GM19455 (cell line): ENCODE measurements at regions not wholly inside any gene's neighbourhood (a gene's known extent, or its start where the extent isn't known, plus 50 kb on each side); places are given as distances from the start of the nearest gene placed in this dataset.

Source experiments
- ATAC-seq: cut with Tn5 transposase; IDR thresholded peaks from one replicate; pipeline ENCODE4 v1.9.1; 2021; ENCODE audit not compliant: unreplicated experiment

DNA sequence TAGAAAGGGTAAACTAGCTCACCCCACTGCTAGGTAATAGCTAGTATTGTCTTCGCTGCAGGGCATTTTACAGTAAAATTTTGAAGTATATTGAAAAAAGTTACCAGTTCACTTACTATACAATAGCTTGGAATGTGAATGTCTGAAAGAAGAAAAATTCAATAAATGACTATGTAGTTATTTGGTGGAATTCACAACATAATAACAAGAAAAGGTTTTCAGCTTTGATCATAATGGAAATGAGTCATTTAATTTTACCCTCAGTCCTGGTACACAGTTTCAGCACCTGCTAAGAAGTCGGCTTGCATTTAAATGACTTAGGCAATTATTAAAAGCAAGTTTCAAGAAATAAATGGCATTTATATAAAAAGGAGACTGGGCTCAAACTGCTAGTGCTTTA lies 90.4 kb downstream of the NUP35 start:
- peak; percentile 72 for ATAC-seq

GRCh38 chr2:183215917-183216316 lies 91.7 kb downstream of the NUP35 start:
- no peak for ATAC-seq

GRCh38 chr2:183219888-183220287 lies 95.6 kb downstream of the NUP35 start:
- no peak for ATAC-seq

- no peak for ATAC-seq
These were observed 98.5 kb downstream of the NUP35 start for GRCh38 chr2:183222751-183223150.

GRCh38 chr2:183224948-183225347 lies 100.7 kb downstream of the NUP35 start:
- ATAC-seq, result no peak

- no peak for ATAC-seq
These were observed 102.9 kb downstream of the NUP35 start for GRCh38 chr2:183227176-183227575.

DNA sequence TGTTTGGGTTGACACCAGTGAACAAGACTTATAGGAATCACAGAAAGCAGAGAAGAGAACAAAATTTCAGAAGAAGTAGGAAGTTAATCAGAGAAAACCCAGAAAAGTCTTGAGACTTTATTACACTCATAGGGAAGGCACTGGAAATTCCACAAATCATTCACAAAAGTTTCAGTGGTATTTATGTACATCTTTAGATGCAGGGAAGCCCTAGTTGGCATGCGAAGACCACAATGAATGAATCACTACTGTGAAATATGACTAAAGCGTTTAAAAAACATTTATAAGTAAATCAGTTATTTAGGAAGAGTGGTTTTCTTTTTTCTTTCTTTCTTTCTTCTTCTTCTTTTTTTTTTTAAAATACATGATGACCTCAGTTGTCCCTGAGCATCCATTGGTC lies 105.1 kb downstream of the NUP35 start:
- ATAC-seq, result no peak

GRCh38 chr2:183232161-183232865 lies 108.1 kb downstream of the NUP35 start:
- no peak for ATAC-seq

- no peak for ATAC-seq
These were observed 118.7 kb downstream of the NUP35 start for GRCh38 chr2:183242937-183243336.

DNA sequence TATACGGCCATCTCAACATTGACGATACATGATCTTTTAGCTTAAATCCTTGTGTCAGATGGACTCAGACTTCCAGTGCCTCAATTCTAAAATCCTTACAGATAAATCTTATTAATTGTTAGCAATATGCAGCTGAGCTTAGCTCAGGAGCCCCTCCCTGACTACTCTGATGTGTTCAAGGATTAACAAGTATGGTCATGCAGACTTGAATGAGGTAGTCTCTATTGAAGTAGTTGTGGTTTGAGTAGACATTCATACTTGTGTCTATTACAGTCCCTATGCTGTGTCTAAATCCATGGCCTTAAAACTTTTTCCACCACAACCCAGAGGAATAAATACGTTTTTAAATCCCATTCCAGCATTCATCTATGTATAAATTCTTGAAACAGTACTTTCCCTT lies 119.5 kb downstream of the NUP35 start:
- ATAC-seq, result no peak

GRCh38 chr2:183244300-183244844 lies 120.1 kb downstream of the NUP35 start:
- no peak for ATAC-seq

DNA sequence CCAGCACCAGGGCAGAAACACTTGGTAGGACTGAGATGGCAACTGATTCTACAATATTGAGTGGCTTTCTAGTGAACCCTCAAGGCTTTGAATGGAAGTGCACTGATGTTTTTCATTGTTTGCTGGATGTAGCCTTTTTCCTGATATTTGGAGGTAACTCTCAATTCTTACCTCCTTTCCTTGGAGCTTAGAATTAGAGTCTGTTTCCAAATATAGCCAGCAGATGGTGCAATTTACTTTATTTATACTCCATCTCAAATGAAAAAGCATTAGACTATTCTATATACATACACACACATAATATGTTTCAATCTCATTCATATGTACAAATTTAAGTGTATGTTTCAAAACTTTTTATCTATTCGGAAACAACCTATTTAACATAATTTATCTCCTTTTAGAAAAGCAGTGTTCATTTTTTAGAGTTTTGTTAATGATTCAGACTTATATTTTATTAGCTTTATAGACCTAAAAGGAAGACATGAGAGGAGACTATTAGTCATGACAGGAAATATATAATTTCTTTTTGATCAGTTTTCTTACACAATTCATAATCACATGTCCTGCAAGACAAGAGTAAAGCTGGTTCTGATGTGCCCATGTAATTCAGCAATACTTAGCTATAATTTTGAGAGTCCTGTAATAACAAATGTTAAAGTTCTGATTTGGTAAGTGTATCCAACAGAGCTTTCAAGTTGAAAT lies 124.8 kb downstream of the NUP35 start:
- peak; percentile 61 for ATAC-seq

DNA sequence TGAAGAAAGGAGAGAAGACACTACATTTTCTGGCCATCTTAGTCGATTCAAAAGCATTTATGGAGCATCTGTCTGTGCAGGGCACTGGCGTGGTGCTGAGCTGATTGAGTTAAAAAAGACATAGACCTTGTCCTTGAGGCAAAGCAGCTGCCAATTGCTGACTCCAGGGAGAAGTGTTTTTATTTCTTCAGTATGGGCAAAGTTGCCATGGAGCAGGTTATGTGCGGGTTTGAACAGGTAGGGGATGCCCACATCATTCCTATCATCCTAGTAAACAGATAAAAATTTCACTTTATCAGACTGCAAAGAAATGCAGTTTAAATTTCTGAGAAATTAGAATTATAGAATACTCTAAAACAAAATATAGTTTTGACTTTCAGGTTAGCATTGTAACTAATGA lies 125.8 kb downstream of the NUP35 start:
- ATAC-seq, result no peak

GRCh38 chr2:183250472-183250871 lies 126.2 kb downstream of the NUP35 start:
- ATAC-seq, result no peak

DNA sequence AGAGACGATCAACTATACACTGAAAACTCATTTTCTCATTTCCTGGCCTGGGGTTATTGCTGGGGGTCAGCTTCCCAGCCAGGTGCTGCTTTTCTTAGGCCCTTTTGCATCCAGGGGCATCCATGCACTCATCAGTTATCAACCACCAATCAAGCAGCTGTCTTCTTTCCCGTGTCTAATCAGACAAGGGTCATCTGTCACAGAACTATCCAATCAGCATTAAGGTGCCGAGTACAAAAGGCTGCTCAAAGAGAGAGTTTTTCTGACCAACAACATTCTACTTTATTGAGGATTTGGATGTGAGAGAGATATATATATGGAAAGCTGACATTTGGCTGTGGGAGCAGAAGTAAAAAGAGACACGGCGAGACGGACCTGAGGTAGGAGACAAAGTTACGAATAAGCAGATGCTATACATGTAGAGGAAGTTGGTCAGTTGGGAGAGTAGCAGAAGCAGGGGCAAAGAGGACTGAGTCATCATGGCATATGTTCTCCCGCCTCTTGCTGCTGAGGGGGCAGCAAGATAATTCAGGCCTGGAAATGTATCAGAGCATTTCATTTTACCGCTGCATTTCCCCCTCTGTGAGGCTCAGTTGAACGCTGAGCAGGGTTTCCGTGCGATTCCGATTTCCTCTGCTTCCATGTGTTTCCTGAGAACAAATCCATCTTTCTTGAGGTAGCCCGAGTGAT lies 129.3 kb downstream of the NUP35 start:
- ATAC-seq, result no peak

- ATAC-seq, result no peak
These were observed 131.2 kb downstream of the NUP35 start for GRCh38 chr2:183255411-183255810.

- ATAC-seq, result no peak
These were observed 135.7 kb downstream of the NUP35 start for GRCh38 chr2:183259921-183260320.

DNA sequence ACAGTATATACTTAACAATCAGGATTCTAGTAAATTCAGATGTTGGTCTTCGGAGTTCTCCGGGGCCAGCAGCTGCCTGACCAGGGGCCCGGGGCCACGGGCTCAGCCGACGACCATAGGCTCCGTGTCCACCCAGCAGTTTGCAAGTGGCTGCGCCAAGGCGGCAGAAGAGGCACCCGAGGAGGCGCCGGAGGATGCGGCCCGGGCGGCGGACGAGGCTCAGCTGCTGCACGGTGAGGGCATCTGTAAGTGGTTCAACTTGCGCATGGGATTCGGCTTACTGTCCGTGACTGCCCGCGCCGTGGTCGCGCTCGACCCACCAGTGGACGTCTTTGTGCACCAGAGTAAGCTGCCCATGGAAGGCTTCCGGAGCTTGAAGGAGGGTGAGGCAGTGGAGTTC lies 136.3 kb downstream of the NUP35 start:
- ATAC-seq, result no peak

GRCh38 chr2:183264890-183265535 lies 140.8 kb downstream of the NUP35 start:
- ATAC-seq, result no peak

GRCh38 chr2:183267148-183267827 lies 143.0 kb downstream of the NUP35 start:
- no peak for ATAC-seq

- ATAC-seq, result no peak
These were observed 145.7 kb downstream of the NUP35 start for GRCh38 chr2:183269956-183270355.
